ENCODE measurements at regions not wholly inside any gene's neighbourhood (a gene's known extent, or its start where the extent isn't known, plus 50 kb on each side); places are given as distances from the start of the nearest gene placed in this dataset.

DNA sequence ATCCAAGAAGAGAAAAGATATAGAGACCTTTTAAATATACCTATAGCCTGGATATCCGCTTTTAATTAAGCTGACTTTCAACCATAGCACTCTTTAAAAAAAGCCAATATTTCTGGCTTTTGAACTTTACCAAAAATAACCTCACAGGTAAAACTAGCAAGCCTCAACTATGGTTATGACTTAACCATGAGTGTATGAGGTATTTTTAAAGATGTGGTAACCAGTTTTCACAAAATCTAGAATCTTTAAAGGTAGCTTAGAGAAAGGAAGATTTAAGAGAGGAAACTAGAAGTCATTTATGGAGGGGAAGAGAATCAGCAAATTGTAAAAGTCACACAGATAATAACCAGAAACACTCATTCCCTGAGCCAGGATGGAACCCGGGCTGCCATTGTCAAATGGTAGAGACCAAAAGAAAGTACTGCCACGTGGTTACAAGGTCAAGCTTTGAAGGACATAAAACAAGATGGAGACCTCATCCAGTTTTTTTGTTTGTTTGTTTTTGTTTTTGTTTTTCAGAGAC lies 288.4 kb upstream of the RGS18 start:
- Histone ChIP-seq H3K36me3 (ENCODE audit: low read depth) (no peaks in the 10 kb centered on the region), H3K4me3 (ENCODE audit: severe bottlenecking) (no peak overlapping the region), H3K9me3 (ENCODE audit: severe bottlenecking) (no peaks in the 10 kb centered on the region), H3K4me1 (ENCODE audit: insufficient read depth, poor library complexity, severe bottlenecking) (no peaks in the 10 kb centered on the region), H3K27ac (ENCODE audit: poor library complexity, severe bottlenecking) (no peak overlapping the region), H3K27me3 (ENCODE audit: insufficient read depth, poor library complexity, severe bottlenecking) (no peaks in the 10 kb centered on the region)
- TF ChIP-seq, protein P1, sequence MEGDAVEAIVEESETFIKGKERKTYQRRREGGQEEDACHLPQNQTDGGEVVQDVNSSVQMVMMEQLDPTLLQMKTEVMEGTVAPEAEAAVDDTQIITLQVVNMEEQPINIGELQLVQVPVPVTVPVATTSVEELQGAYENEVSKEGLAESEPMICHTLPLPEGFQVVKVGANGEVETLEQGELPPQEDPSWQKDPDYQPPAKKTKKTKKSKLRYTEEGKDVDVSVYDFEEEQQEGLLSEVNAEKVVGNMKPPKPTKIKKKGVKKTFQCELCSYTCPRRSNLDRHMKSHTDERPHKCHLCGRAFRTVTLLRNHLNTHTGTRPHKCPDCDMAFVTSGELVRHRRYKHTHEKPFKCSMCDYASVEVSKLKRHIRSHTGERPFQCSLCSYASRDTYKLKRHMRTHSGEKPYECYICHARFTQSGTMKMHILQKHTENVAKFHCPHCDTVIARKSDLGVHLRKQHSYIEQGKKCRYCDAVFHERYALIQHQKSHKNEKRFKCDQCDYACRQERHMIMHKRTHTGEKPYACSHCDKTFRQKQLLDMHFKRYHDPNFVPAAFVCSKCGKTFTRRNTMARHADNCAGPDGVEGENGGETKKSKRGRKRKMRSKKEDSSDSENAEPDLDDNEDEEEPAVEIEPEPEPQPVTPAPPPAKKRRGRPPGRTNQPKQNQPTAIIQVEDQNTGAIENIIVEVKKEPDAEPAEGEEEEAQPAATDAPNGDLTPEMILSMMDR (IDR thresholded peaks at IDR 0.05; ENCODE audit: poor library complexity, severe bottlenecking) = no peak
- DNase-seq (ENCODE audit: low spot score) (no peak), ATAC-seq (ENCODE audit: low read depth) (no peak)

DNA sequence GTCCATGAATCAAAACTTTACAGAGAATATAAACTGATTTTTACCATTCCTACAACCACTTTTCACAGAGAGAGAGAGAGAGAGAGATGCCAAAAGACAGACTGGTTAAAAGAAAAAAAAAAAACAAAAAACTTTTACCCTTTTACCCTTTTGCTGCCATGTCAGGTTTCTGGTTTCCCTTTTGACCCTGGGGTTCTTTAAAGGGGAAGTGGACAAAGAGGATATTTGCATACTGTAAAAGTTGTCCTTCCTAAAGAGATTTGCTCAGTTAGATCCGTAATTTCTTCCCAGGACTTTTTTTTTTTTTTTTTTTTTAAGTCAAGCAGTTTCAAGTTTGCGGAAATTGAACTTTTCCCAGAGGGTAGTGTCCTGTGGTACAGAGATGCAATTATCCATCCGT lies 287.8 kb upstream of the RGS18 start:
- no peaks in the 10 kb centered on the region for H3K36me3 ChIP-seq (ENCODE audit: low read depth)
- H3K27me3 ChIP-seq (ENCODE audit: insufficient read depth, poor library complexity, severe bottlenecking) = no peaks in the 10 kb centered on the region
- no peak overlapping the region for H3K27ac ChIP-seq (ENCODE audit: poor library complexity, severe bottlenecking)
- DNase-seq (ENCODE audit: low spot score) (no peak), ATAC-seq (ENCODE audit: low read depth) (no peak)
- TF ChIP-seq, protein P1 (IDR thresholded peaks at IDR 0.05; ENCODE audit: poor library complexity, severe bottlenecking) = no peak
- no peak overlapping the region for H3K4me3 ChIP-seq (ENCODE audit: severe bottlenecking)
- no peaks in the 10 kb centered on the region for H3K9me3 ChIP-seq (ENCODE audit: severe bottlenecking)
- H3K4me1 ChIP-seq (ENCODE audit: insufficient read depth, poor library complexity, severe bottlenecking) = no peaks in the 10 kb centered on the region

DNA sequence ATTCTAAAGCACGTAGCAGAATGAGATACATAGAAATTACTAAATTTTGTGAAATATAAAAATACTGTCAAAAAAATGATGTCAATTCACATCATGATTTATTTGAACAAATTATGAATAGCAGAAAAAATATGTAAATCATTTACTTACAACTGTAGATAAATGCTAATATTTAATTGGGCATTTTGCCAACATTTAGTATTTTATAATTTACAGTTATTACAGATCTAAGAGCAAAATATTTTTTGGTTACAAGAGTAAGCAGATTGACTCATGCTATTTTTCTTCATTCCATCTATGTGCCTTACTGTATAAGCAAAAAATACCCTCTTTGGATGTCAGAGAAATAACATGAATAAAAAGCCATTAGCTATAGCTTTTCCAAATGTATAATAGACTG lies 282.3 kb upstream of the RGS18 start:
- Histone ChIP-seq H3K27ac (ENCODE audit: poor library complexity, severe bottlenecking) (no peak overlapping the region), H3K4me1 (ENCODE audit: insufficient read depth, poor library complexity, severe bottlenecking) (no peaks in the 10 kb centered on the region), H3K4me3 (ENCODE audit: severe bottlenecking) (no peak overlapping the region), H3K9me3 (ENCODE audit: severe bottlenecking) (no peaks in the 10 kb centered on the region), H3K36me3 (ENCODE audit: low read depth) (no peaks in the 10 kb centered on the region), H3K27me3 (ENCODE audit: insufficient read depth, poor library complexity, severe bottlenecking) (no peaks in the 10 kb centered on the region)
- TF ChIP-seq, protein P1 (IDR thresholded peaks at IDR 0.05; ENCODE audit: poor library complexity, severe bottlenecking) = no peak
- ATAC-seq (ENCODE audit: low read depth) (no peak), DNase-seq (ENCODE audit: low spot score) (no peak)

DNA sequence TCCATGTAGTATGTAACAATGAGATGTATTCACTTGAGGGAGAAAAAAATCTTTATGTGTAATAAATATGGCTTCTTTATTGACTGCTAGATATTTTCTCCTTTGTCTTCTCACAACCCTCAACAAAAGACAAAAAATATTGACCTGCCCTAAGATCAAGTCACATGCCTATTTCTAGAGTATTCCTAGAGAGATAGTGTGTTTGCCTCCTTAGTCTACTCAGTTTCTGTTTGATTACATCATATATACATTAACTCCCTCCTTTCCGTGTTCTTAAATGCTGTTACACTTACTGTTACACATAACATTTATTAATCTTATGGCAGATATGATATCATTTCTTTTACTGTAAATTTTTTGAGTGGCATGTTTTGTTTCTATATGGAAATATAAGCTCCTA lies 281.6 kb upstream of the RGS18 start:
- H3K9me3 ChIP-seq (ENCODE audit: severe bottlenecking) = no peaks in the 10 kb centered on the region
- H3K27ac ChIP-seq (ENCODE audit: poor library complexity, severe bottlenecking) = no peak overlapping the region
- H3K4me1 ChIP-seq (ENCODE audit: insufficient read depth, poor library complexity, severe bottlenecking) = no peaks in the 10 kb centered on the region
- no peaks in the 10 kb centered on the region for H3K27me3 ChIP-seq (ENCODE audit: insufficient read depth, poor library complexity, severe bottlenecking)
- no peak for DNase-seq (ENCODE audit: low spot score)
- no peak overlapping the region for H3K4me3 ChIP-seq (ENCODE audit: severe bottlenecking)
- no peak for ATAC-seq (ENCODE audit: low read depth)
- TF ChIP-seq, protein P1 (IDR thresholded peaks at IDR 0.05; ENCODE audit: poor library complexity, severe bottlenecking) = no peak
- H3K36me3 ChIP-seq (ENCODE audit: low read depth) = no peaks in the 10 kb centered on the region

DNA sequence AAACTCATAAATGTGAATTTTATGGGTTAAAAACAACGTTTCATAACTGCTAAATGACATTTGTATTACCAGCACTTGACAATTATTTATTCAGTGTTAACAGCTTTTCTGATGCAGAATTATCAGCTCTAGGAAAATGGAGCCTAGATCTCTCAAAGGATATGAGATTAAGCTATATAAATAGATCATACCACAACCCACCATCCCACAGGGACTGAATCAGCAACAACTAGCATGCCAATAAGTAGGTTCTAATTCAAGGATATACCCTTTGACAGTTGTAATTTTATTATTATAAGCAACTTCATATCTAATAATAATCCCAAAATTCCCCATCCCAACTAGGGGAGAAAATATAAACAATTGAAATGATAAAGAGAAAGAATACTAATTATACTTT lies 275.4 kb upstream of the RGS18 start:
- TF ChIP-seq, protein P1 (IDR thresholded peaks at IDR 0.05; ENCODE audit: poor library complexity, severe bottlenecking) = no peak
- H3K27me3 ChIP-seq (ENCODE audit: insufficient read depth, poor library complexity, severe bottlenecking) = no peaks in the 10 kb centered on the region
- H3K4me3 ChIP-seq (ENCODE audit: severe bottlenecking) = no peak overlapping the region
- no peaks in the 10 kb centered on the region for H3K9me3 ChIP-seq (ENCODE audit: severe bottlenecking)
- H3K4me1 ChIP-seq (ENCODE audit: insufficient read depth, poor library complexity, severe bottlenecking) = peaks cover 7% of the 10 kb centered on the region
- H3K27ac ChIP-seq (ENCODE audit: poor library complexity, severe bottlenecking) = no peak overlapping the region
- DNase-seq (ENCODE audit: low spot score) (no peak), ATAC-seq (ENCODE audit: low read depth) (no peak)
- no peaks in the 10 kb centered on the region for H3K36me3 ChIP-seq (ENCODE audit: low read depth)
